IMR-90 (cell line): ENCODE measurements at regions not wholly inside any gene's neighbourhood (a gene's known extent, or its start where the extent isn't known, plus 50 kb on each side); places are given as distances from the start of the nearest gene placed in this dataset.

Experiments used
- ATAC-seq: fragments of 200-7000 bp; cut with Tn5 transposase; 2 replicates; pipeline ENCODE4 v1.9.1; 2020; ENCODE audit warnings: low read depth, mild to moderate bottlenecking, moderate library complexity
- BruUV-seq: library from RNA; stranded (reverse); fragments of 400-500 nt; replicated peaks from 2 replicates; lab custom pipeline; 2021; lab: Mats Ljungman, UMichigan
- CTCF ChIA-PET: fragments of 300-600 bp; formaldehyde crosslinking; extraction: SDS; loops from one replicate; lab custom pipeline; 2021; ENCODE audit warnings: antibody characterized with exemption; lab: Yijun Ruan, JAX
- POLR2A ChIA-PET: fragments of 300-600 bp; sonication (Branson Sonifier 250); formaldehyde crosslinking; loops from one replicate; lab custom pipeline; 2022; ENCODE audit warnings: antibody characterized with exemption; ENCODE audit not compliant: unreplicated experiment; lab: Charles Lee
- DNase-seq: peaks from one replicate; pipeline ENCODE4 v3.0.0; 2013
- H2AFZ ChIP-seq: replicated peaks from 2 replicates; pipeline ENCODE3; 2013; ENCODE audit warnings: low read length, mild to moderate bottlenecking; ENCODE audit not compliant: poor library complexity
- H2AK5ac ChIP-seq: 2 replicates; pipeline ENCODE4 v1.6.1; 2013; ENCODE audit warnings: low read depth, low read length, inconsistent platforms
- H2AK9ac ChIP-seq: replicated peaks from 2 replicates; pipeline ENCODE3; 2013; ENCODE audit warnings: mild to moderate bottlenecking, low read depth, low read length, moderate library complexity; ENCODE audit not compliant: poor library complexity
- H2BK120ac ChIP-seq: 2 replicates; pipeline ENCODE4 v1.6.1; 2013; ENCODE audit warnings: low read depth, low read length, inconsistent platforms
- H2BK15ac ChIP-seq: 3 replicates; pipeline ENCODE4 v1.6.1; 2013; ENCODE audit warnings: low read depth, low read length, inconsistent platforms
- H2BK20ac ChIP-seq: 2 replicates; pipeline ENCODE4 v1.6.1; 2013; ENCODE audit warnings: low read depth, mild to moderate bottlenecking, inconsistent platforms, low read length, moderate library complexity
- H2BK5ac ChIP-seq: 2 replicates; pipeline ENCODE4 v1.6.1; 2013; ENCODE audit warnings: mild to moderate bottlenecking, low read depth, low read length, inconsistent platforms; ENCODE audit not compliant: poor library complexity, severe bottlenecking
- H3K14ac ChIP-seq: replicated peaks from 2 replicates; pipeline ENCODE4 v1.6.1; 2013; ENCODE audit warnings: low read depth, low read length, inconsistent platforms
- H3K18ac ChIP-seq: 2 replicates; pipeline ENCODE4 v1.6.1; 2013; ENCODE audit warnings: low read depth, low read length, control low read depth
- H3K23ac ChIP-seq: 2 replicates; pipeline ENCODE4 v1.6.1; 2013; ENCODE audit warnings: low read depth, low read length, inconsistent platforms
- H3K27ac ChIP-seq: 2 replicates; pipeline ENCODE4 v1.5.1; 2013; ENCODE audit warnings: mild to moderate bottlenecking, control low read depth, low read length; ENCODE audit not compliant: insufficient read depth
- H3K27me3 ChIP-seq: 2 replicates; pipeline ENCODE4 v1.6.1; 2013; ENCODE audit warnings: low read length; ENCODE audit not compliant: control insufficient read depth, insufficient read depth
- H3K36me3 ChIP-seq: 2 replicates; pipeline ENCODE4 v1.6.1; 2013; ENCODE audit warnings: low read length, mixed read lengths; ENCODE audit not compliant: control insufficient read depth, insufficient read depth
- H3K4ac ChIP-seq: 2 replicates; pipeline ENCODE4 v1.6.1; 2013; ENCODE audit warnings: low read depth, low read length, inconsistent platforms
- H3K4me1 ChIP-seq: 2 replicates; pipeline ENCODE4 v1.6.1; 2013; ENCODE audit warnings: low read length, mixed read lengths; ENCODE audit not compliant: control insufficient read depth, insufficient read depth
- H3K4me2 ChIP-seq: 2 replicates; pipeline ENCODE4 v1.6.1; 2013; ENCODE audit warnings: low read depth, mild to moderate bottlenecking, control low read depth, low read length, moderate library complexity
- H3K4me3 ChIP-seq: 2 replicates; pipeline ENCODE4 v1.5.1; 2013; ENCODE audit warnings: low read depth, mild to moderate bottlenecking, control low read depth, low read length, moderate library complexity; ENCODE audit not compliant: insufficient read depth
- H3K56ac ChIP-seq: 2 replicates; pipeline ENCODE4 v1.6.1; 2013; ENCODE audit warnings: low read length, inconsistent platforms; ENCODE audit not compliant: insufficient read depth; ENCODE audit errors: extremely low read depth
- H3K79me1 ChIP-seq, 2 experiments: 2 replicates each; pipeline ENCODE4 v1.6.1; 2013; ENCODE audit warnings: low read length in 2 of 2, inconsistent platforms in 1 of 2, low read depth in 1 of 2
- H3K9ac ChIP-seq: 2 replicates; pipeline ENCODE4 v1.6.1; 2013; ENCODE audit warnings: low read depth, low read length, control low read depth
- H3K9me1 ChIP-seq: 2 replicates; pipeline ENCODE4 v1.6.1; 2013; ENCODE audit warnings: low read length, inconsistent platforms; ENCODE audit not compliant: insufficient read depth
- H3K9me3 ChIP-seq: 2 replicates; pipeline ENCODE4 v1.6.1; 2013; ENCODE audit warnings: low read length; ENCODE audit not compliant: control insufficient read depth, insufficient read depth
- H4K20me1 ChIP-seq: 2 replicates; pipeline ENCODE4 v1.6.1; 2013; ENCODE audit warnings: low read length, inconsistent platforms; ENCODE audit not compliant: insufficient read depth
- H4K5ac ChIP-seq: 2 replicates; pipeline ENCODE4 v1.6.1; 2013; ENCODE audit warnings: mild to moderate bottlenecking, low read depth, low read length, control low read depth
- H4K8ac ChIP-seq, 2 experiments: 2 replicates each; pipeline ENCODE4 v1.6.1; 2013; ENCODE audit warnings: low read depth in 2 of 2, low read length in 2 of 2, control low read depth in 1 of 2, inconsistent platforms in 1 of 2
- H4K91ac ChIP-seq: 2 replicates; pipeline ENCODE4 v1.6.1; 2013; ENCODE audit warnings: low read depth, low read length, inconsistent platforms; ENCODE audit not compliant: insufficient read depth
- BHLHE40 ChIP-seq: fragments of 150-350 bp; IDR thresholded peaks from 2 replicates; pipeline ENCODE4 v1.6.1; 2016; ENCODE audit warnings: mild to moderate bottlenecking, low read depth, low read length
- CEBPB ChIP-seq: IDR thresholded peaks from 2 replicates; pipeline ENCODE4 v1.6.1; 2012; ENCODE audit warnings: low read depth, low read length, improper control_type of control experiment
- CHD1 ChIP-seq: IDR thresholded peaks from 2 replicates; pipeline ENCODE4 v1.6.1; 2012; ENCODE audit warnings: low read depth, low read length, improper control_type of control experiment
- FOS ChIP-seq: fragments of 150-350 bp; IDR thresholded peaks from 2 replicates; pipeline ENCODE4 v1.6.1; 2016; ENCODE audit warnings: low read depth, low read length
- MAFK ChIP-seq: IDR thresholded peaks from 2 replicates; pipeline ENCODE4 v1.6.1; 2012; ENCODE audit warnings: low read depth, low read length, improper control_type of control experiment
- MAZ ChIP-seq: IDR thresholded peaks from 2 replicates; pipeline ENCODE4 v1.6.1; 2012; ENCODE audit warnings: low read depth, mild to moderate bottlenecking, low read length, improper control_type of control experiment, moderate library complexity, borderline replicate concordance
- MXI1 ChIP-seq: IDR thresholded peaks from 2 replicates; pipeline ENCODE4 v1.6.1; 2012; ENCODE audit warnings: low read depth, mild to moderate bottlenecking, low read length, moderate library complexity, borderline replicate concordance
- NFE2L2 ChIP-seq: fragments of 150-350 bp; IDR thresholded peaks from 2 replicates; pipeline ENCODE4 v1.6.1; 2016; ENCODE audit warnings: low read depth, mild to moderate bottlenecking, low read length
- POLR2A ChIP-seq: IDR thresholded peaks from 2 replicates; pipeline ENCODE4 v1.6.1; 2012; ENCODE audit warnings: mild to moderate bottlenecking, low read depth, low read length
- RAD21 ChIP-seq: IDR thresholded peaks from 2 replicates; pipeline ENCODE4 v1.6.1; 2012; ENCODE audit warnings: low read length, improper control_type of control experiment
- RCOR1 ChIP-seq: IDR thresholded peaks from 2 replicates; pipeline ENCODE4 v1.6.1; 2012; ENCODE audit warnings: mild to moderate bottlenecking, low read length, improper control_type of control experiment; ENCODE audit not compliant: insufficient replicate concordance
- RFX5 ChIP-seq: IDR thresholded peaks from 2 replicates; pipeline ENCODE4 v1.8.0; 2012; ENCODE audit warnings: low read depth, mild to moderate bottlenecking, low read length, moderate library complexity
- SMC3 ChIP-seq: fragments of 150-350 bp; IDR thresholded peaks from 2 replicates; pipeline ENCODE4 v1.6.1; 2016; ENCODE audit warnings: low read depth, mild to moderate bottlenecking, antibody characterized with exemption, low read length, moderate library complexity
- WGBS, 2 experiments: methylation state at CpG; one replicate each; pipeline versions ENCODE4 v1.1.5 to v1.1.7; 2013; ENCODE audit warnings: missing lambda C conversion rate in 2 of 2; ENCODE audit not compliant: insufficient read length in 1 of 2; ENCODE audit errors: extremely low coverage in 2 of 2; 5-methylcytosine and 5-hydroxymethylcytosine counted together
- dilution Hi-C: fragments of 300-500 bp; cut with HindIII; formaldehyde crosslinking; loops from one replicate; pipeline ENCODE4 v1.14.3; 2018; ENCODE audit warnings: low sequenced_read_pairs; ENCODE audit not compliant: unreplicated experiment
- in situ Hi-C: fragments of 300-500 bp; cut with MboI; formaldehyde crosslinking; loops from 3 replicates; pipeline ENCODE4 v1.14.3; 2019; ENCODE audit warnings: low sequenced_read_pairs, inconsistent platforms, mixed read lengths
- intact Hi-C: fragments of 100-400 bp; cut with micrococcal nuclease; formaldehyde crosslinking; loops from 2 replicates; pipeline ENCODE4 v1.10.0; 2022
- TF ChIP-seq, protein P1 (sequence below): fragments of 150-350 bp; IDR thresholded peaks from 2 replicates; pipeline ENCODE4 v1.6.1; 2016; ENCODE audit warnings: low read depth, mild to moderate bottlenecking, low read length, moderate library complexity, borderline replicate concordance
- TF ChIP-seq, protein P2 (sequence below): fragments of 150-350 bp; IDR thresholded peaks from 2 replicates; pipeline ENCODE4 v1.6.1; 2017; ENCODE audit warnings: mild to moderate bottlenecking, antibody characterized with exemption, low read length, low read depth
- TF ChIP-seq, protein P3 (sequence below): conservative IDR thresholded peaks from 2 replicates; pipeline ENCODE4 v1.5.1; 2012; ENCODE audit warnings: mild to moderate bottlenecking, low read depth, low read length, improper control_type of control experiment

DNA sequence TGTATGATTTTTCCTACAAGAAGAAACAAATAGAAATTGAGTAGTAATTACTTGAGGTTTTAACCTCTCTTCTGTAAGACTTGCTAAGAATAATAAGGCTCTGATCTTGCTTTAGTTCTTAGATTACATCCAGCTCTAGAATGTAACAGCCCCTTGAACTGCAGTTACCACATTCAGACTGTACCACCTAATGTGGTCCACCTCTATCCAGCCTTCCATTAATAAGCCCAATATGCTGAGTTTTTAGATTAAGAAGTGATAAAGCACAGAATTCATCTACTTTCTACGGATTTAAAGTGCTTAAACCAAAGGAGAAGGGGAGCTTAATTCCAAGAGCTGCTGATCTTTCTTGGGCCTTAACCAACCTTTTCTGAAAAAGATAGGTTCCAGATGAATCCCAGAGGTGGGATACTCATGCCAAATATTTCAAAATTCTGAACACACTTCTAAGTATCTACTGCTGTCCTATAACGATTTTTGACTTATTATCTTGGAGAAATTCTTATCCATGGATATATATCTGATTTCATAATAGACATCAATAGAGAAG lies 131.5 kb downstream of the ZNF608 start:
- Histone ChIP-seq H3K56ac (no peak overlapping the region), H2BK15ac (peak overlapping the region; percentile 27; the same call in 1 of the 3 replicates), H3K4me2 (no peak overlapping the region), H3K36me3 (no peaks in the 10 kb centered on the region), H3K14ac (peak overlapping the region; percentile 19; the same call in 1 of the 2 replicates), H3K4me3 (no peak overlapping the region), H3K27ac (no peak overlapping the region), H2BK20ac (peak overlapping the region; percentile 51), H2BK5ac (no peak overlapping the region), H4K20me1 (no peaks in the 10 kb centered on the region), H4K8ac (peak overlapping the region; percentile 5 to 59; a peak in 1 of 4 replicates), H4K91ac (peak overlapping the region; percentile 24; the same call in 1 of the 2 replicates), H2AFZ (no peak overlapping the region), H2BK120ac (peak overlapping the region; percentile 56; the same call in 1 of the 2 replicates), H3K9me1 (0 out of 2 replicates have a peak, but pooled peaks cover 5% of the 10 kb centered on the region), H3K4me1 (peaks cover 2% of the 10 kb centered on the region; the same call in 1 of the 2 replicates), H2AK5ac (no peak overlapping the region; the same call in 1 of the 2 replicates), H3K27me3 (no peaks in the 10 kb centered on the region), H3K4ac (peak overlapping the region; percentile 54; the same call in 1 of the 2 replicates), H3K23ac (peak overlapping the region; percentile 16; the same call in 1 of the 2 replicates), H2AK9ac (no peak overlapping the region), H4K5ac (no peak overlapping the region), H3K79me1 (no peaks in the 10 kb centered on the region), H3K9ac (no peak overlapping the region), H3K9me3 (no peaks in the 10 kb centered on the region), H3K18ac (peak overlapping the region; percentile 85; the same call in 1 of the 2 replicates)
- in situ Hi-C loops: no loop called here
- ChIA-PET POLR2A (interaction anchor here (0.6 kb wide), 1 partner anchor 520 kb away, joined by 3 read pairs; no protein-coding TSS in a partner anchor), CTCF (no interaction called here)
- no peak for ATAC-seq
- no TSS peak for BruUV-seq
- TF ChIP-seq NFE2L2 (no peak), BHLHE40 (no peak), POLR2A (no peak), SMC3 (no peak), MXI1 (no peak), RFX5 (no peak), CEBPB (no peak), FOS (no peak), RAD21 (no peak), MAZ (no peak), RCOR1 (no peak), CHD1 (no peak), MAFK (no peak)
- TF ChIP-seq, protein P1, sequence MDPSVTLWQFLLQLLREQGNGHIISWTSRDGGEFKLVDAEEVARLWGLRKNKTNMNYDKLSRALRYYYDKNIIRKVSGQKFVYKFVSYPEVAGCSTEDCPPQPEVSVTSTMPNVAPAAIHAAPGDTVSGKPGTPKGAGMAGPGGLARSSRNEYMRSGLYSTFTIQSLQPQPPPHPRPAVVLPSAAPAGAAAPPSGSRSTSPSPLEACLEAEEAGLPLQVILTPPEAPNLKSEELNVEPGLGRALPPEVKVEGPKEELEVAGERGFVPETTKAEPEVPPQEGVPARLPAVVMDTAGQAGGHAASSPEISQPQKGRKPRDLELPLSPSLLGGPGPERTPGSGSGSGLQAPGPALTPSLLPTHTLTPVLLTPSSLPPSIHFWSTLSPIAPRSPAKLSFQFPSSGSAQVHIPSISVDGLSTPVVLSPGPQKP: no peak
- TF ChIP-seq, protein P2, sequence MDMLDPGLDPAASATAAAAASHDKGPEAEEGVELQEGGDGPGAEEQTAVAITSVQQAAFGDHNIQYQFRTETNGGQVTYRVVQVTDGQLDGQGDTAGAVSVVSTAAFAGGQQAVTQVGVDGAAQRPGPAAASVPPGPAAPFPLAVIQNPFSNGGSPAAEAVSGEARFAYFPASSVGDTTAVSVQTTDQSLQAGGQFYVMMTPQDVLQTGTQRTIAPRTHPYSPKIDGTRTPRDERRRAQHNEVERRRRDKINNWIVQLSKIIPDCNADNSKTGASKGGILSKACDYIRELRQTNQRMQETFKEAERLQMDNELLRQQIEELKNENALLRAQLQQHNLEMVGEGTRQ: no peak
- TF ChIP-seq, protein P3, sequence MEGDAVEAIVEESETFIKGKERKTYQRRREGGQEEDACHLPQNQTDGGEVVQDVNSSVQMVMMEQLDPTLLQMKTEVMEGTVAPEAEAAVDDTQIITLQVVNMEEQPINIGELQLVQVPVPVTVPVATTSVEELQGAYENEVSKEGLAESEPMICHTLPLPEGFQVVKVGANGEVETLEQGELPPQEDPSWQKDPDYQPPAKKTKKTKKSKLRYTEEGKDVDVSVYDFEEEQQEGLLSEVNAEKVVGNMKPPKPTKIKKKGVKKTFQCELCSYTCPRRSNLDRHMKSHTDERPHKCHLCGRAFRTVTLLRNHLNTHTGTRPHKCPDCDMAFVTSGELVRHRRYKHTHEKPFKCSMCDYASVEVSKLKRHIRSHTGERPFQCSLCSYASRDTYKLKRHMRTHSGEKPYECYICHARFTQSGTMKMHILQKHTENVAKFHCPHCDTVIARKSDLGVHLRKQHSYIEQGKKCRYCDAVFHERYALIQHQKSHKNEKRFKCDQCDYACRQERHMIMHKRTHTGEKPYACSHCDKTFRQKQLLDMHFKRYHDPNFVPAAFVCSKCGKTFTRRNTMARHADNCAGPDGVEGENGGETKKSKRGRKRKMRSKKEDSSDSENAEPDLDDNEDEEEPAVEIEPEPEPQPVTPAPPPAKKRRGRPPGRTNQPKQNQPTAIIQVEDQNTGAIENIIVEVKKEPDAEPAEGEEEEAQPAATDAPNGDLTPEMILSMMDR: no peak
- no peak for DNase-seq
- intact Hi-C loops: no loop called here
- dilution Hi-C loops: no loop called here
- no CpG with 5 or more reads among the region's 2 CpGs for WGBS, 2 experiments
